Right lobe of liver (tissue), 4 donors: ENCODE measurements at regions not wholly inside any gene's neighbourhood (a gene's known extent, or its start where the extent isn't known, plus 50 kb on each side); places are given as distances from the start of the nearest gene placed in this dataset.

Experiments used
- CTCF ChIP-seq, 4 donors: fragments of 200-600 bp in 3 of 4; fragments of 450-650 bp in 1 of 4; IDR thresholded peaks; one replicate each; pipeline versions ENCODE4 v1.5.1 to v1.8.0; 2016 to 2022; ENCODE audit warnings: antibody characterized with exemption in 4 of 4, mild to moderate bottlenecking in 2 of 4
- POLR2A ChIP-seq: fragments of 450-650 bp; IDR thresholded peaks from one replicate; pipeline ENCODE4 v1.6.1; 2017; ENCODE audit warnings: antibody characterized with exemption, mild to moderate bottlenecking
- donor health status: DM: no; HTN: no; CAD: no.
- donor health status: DM: no; HTN: no; CAD: no.
- donor health status: DM: no; HTN: yes; CAD: no.

- TF ChIP-seq POLR2A (no peak), CTCF (IDR thresholded peaks at IDR 0.05) (no peak)
These were observed 86.2 kb downstream of the NXPE2 start for GRCh38 chr11:114764563-114764962.
